Fibroblast of pulmonary artery (primary cell): ENCODE measurements at regions not wholly inside any gene's neighbourhood (a gene's known extent, or its start where the extent isn't known, plus 50 kb on each side); places are given as distances from the start of the nearest gene placed in this dataset.

ENCODE experiments used
- DNase-seq: peaks from one replicate; pipeline ENCODE4 v3.0.0-alpha.2; 2010; ENCODE audit warnings: low read depth
- H3K4me3 ChIP-seq: replicated peaks from 2 replicates; pipeline ENCODE4 v1.5.1; 2011; ENCODE audit warnings: low read depth, mild to moderate bottlenecking, control low read depth, low read length, moderate library complexity
- CTCF ChIP-seq: IDR thresholded peaks from 2 replicates; pipeline ENCODE4 v1.5.1; 2011; ENCODE audit warnings: mild to moderate bottlenecking, control low read depth, low read length, inconsistent platforms; ENCODE audit errors: missing control alignments

- no peak overlapping the region for H3K4me3 ChIP-seq
- no peak for DNase-seq
- TF ChIP-seq CTCF: no peak
Observed at GRCh38 chr14:26124896-26125438, 472.9 kb downstream of the NOVA1 start.

- TF ChIP-seq CTCF: no peak
- H3K4me3 ChIP-seq: no peak overlapping the region
Observed at GRCh38 chr14:26123459-26123858, 474.4 kb downstream of the NOVA1 start.

GRCh38 chr14:26121181-26121580 is 476.7 kb downstream of the NOVA1 start:
- no peak overlapping the region for H3K4me3 ChIP-seq
- DNase-seq: no peak
- no peak for TF ChIP-seq CTCF

More at GRCh38 chr14:26123459-26123858, 474.4 kb downstream of the NOVA1 start:
- no peak for DNase-seq

GRCh38 chr14:26113911-26114640 is 483.8 kb downstream of the NOVA1 start:
- TF ChIP-seq CTCF: no peak
- no peak overlapping the region for H3K4me3 ChIP-seq
- no peak for DNase-seq

GRCh38 chr14:26104717-26105116 is 493.1 kb downstream of the NOVA1 start:
- no peak overlapping the region for H3K4me3 ChIP-seq
- no peak for DNase-seq
- no peak for TF ChIP-seq CTCF

GRCh38 chr14:26097852-26098251 is 500.0 kb downstream of the NOVA1 start:
- TF ChIP-seq CTCF: no peak

GRCh38 chr14:26088275-26088674 is 509.6 kb downstream of the NOVA1 start:
- no peak for DNase-seq
- no peak overlapping the region for H3K4me3 ChIP-seq
- no peak for TF ChIP-seq CTCF

More at GRCh38 chr14:26097852-26098251, 500.0 kb downstream of the NOVA1 start:
- no peak for DNase-seq
- no peak overlapping the region for H3K4me3 ChIP-seq
